K562 (cell line): ENCODE measurements at regions not wholly inside any gene's neighbourhood (a gene's known extent, or its start where the extent isn't known, plus 50 kb on each side); places are given as distances from the start of the nearest gene placed in this dataset.

Experiments
- AFF1 ChIP-seq, 2 experiments: fragments of 450-650 bp; IDR thresholded peaks; 2 replicates each; pipeline ENCODE4 v1.6.1; 2018; ENCODE audit warnings: mild to moderate bottlenecking in 2 of 2, low read depth in 1 of 2; ENCODE audit not compliant: partially characterized antibody in 2 of 2
- ARID1B ChIP-seq: fragments of 450-650 bp; IDR thresholded peaks from 2 replicates; pipeline ENCODE4 v1.6.1; 2016; ENCODE audit warnings: antibody characterized with exemption, mild to moderate bottlenecking, inconsistent platforms
- C11orf30 ChIP-seq: fragments of 450-650 bp; IDR thresholded peaks from 2 replicates; pipeline ENCODE4 v1.6.1; 2016; ENCODE audit warnings: low read depth, mild to moderate bottlenecking
- CCAR2 ChIP-seq: fragments of 200-400 bp; formaldehyde crosslinking; IDR thresholded peaks from 2 replicates; pipeline ENCODE4 v1.6.1; 2017; ENCODE audit warnings: mild to moderate bottlenecking, low read depth, low read length
- DDX20 ChIP-seq: fragments of 450-650 bp; IDR thresholded peaks from 2 replicates; pipeline ENCODE4 v1.6.1; 2016; ENCODE audit warnings: missing genetic modification characterization, low read depth, mild to moderate bottlenecking, missing compliant biosample characterization, moderate library complexity
- ETV5 ChIP-seq: sonication (generic); formaldehyde crosslinking; IDR thresholded peaks from 2 replicates; pipeline ENCODE4 v1.4.0; 2020; ENCODE audit warnings: low read depth, mild to moderate bottlenecking, missing genetic modification reagents
- FOSL1 ChIP-seq: fragments of 200-800 bp; sonication (Bioruptor generic); conservative IDR thresholded peaks from 2 replicates; pipeline ENCODE4 v1.6.1; 2016; ENCODE audit warnings: missing genetic modification characterization, missing compliant biosample characterization
- HIVEP1 ChIP-seq: fragments of 250-450 bp; sonication (Bioruptor Pico); IDR thresholded peaks from 2 replicates; pipeline ENCODE4 v1.4.0; 2020; ENCODE audit warnings: mild to moderate bottlenecking
- MEIS2 ChIP-seq: fragments of 450-650 bp; IDR thresholded peaks from 2 replicates; pipeline ENCODE4 v1.6.1; 2014; ENCODE audit warnings: mild to moderate bottlenecking; ENCODE audit not compliant: partially characterized antibody
- NELFE ChIP-seq: IDR thresholded peaks from 2 replicates; pipeline ENCODE4 v1.6.1; 2011; ENCODE audit warnings: mild to moderate bottlenecking; ENCODE audit not compliant: insufficient read depth, insufficient read length
- NR2C1 ChIP-seq, 2 experiments: fragments of 450-650 bp; IDR thresholded peaks; 2 replicates each; pipeline ENCODE4 v1.6.1; 2017; ENCODE audit warnings: mild to moderate bottlenecking in 2 of 2, antibody characterized with exemption in 1 of 2, inconsistent platforms in 1 of 2, missing compliant biosample characterization in 1 of 2, missing genetic modification characterization in 1 of 2
- NR2F6 ChIP-seq: fragments of 450-650 bp; formaldehyde crosslinking; IDR thresholded peaks from 2 replicates; pipeline ENCODE4 v1.4.0; 2020; ENCODE audit warnings: mild to moderate bottlenecking
- RBM14 ChIP-seq: fragments of 200-400 bp; formaldehyde crosslinking; IDR thresholded peaks from 2 replicates; pipeline ENCODE4 v1.6.1; 2018; ENCODE audit warnings: low read depth, mild to moderate bottlenecking, low read length, moderate library complexity, borderline replicate concordance; ENCODE audit not compliant: insufficient read depth
- RERE ChIP-seq: sonication (generic); formaldehyde crosslinking; IDR thresholded peaks from 2 replicates; pipeline ENCODE4 v1.8.0; 2023; ENCODE audit warnings: missing genetic modification reagents, mild to moderate bottlenecking, borderline replicate concordance
- RNF2 ChIP-seq: sonication (generic); IDR thresholded peaks from 2 replicates; pipeline ENCODE4 v1.6.1; 2016
- TRIM24 ChIP-seq, 2 experiments: fragments of 450-650 bp; IDR thresholded peaks; 2 replicates each; pipeline ENCODE4 v1.6.1; 2016
- ZNF212 ChIP-seq: fragments of 450-650 bp; formaldehyde crosslinking; IDR thresholded peaks from 2 replicates; pipeline ENCODE4 v1.4.0; 2020; ENCODE audit warnings: mild to moderate bottlenecking
- ZNF696 ChIP-seq: fragments of 250-450 bp; sonication (Bioruptor Pico); conservative IDR thresholded peaks from 2 replicates; pipeline ENCODE4 v1.4.0; 2020; ENCODE audit warnings: mild to moderate bottlenecking, moderate library complexity
- ZSCAN29 ChIP-seq: fragments of 450-650 bp; IDR thresholded peaks from 2 replicates; pipeline ENCODE4 v1.6.1; 2017

- TF ChIP-seq AFF1 (IDR thresholded peaks at IDR 0.05; ENCODE audit: low read depth in 1 of 2, partially characterized antibody in 2 of 2) = no peak
- TF ChIP-seq MEIS2 = peak; percentile 55
- TF ChIP-seq NR2C1 (IDR thresholded peaks at IDR 0.05) = peak; percentile 74
- peak; percentile 87 for TF ChIP-seq NR2C1 (tag; IDR thresholded peaks at IDR 0.05)
- TF ChIP-seq HIVEP1 (CRISPR knock-in tag) = peak; percentile 61; the same call in 1 of the 2 replicates
- TF ChIP-seq ZNF696 (CRISPR knock-in tag) = no peak
- no peak for TF ChIP-seq RBM14
- TF ChIP-seq ZNF212 = no peak
- TF ChIP-seq TRIM24 (IDR thresholded peaks at IDR 0.05) = no peak
- TF ChIP-seq ETV5 (CRISPR knock-in tag) = peak; percentile 83
- peak; percentile 95 for TF ChIP-seq RNF2
- no peak for TF ChIP-seq NELFE
- TF ChIP-seq RERE (CRISPR knock-in tag) = no peak
- no peak for TF ChIP-seq DDX20 (tag)
- TF ChIP-seq NR2F6 (CRISPR knock-in tag) = no peak
- peak; percentile 18; the same call in 1 of the 2 replicates for TF ChIP-seq C11orf30
- TF ChIP-seq CCAR2 = peak; percentile 16; the same call in 1 of the 2 replicates
- TF ChIP-seq ZSCAN29 = peak; percentile 63; the same call in 1 of the 2 replicates
- peak; percentile 50; the same call in 1 of the 2 replicates for TF ChIP-seq ARID1B
- TF ChIP-seq FOSL1 (tag) = 0 out of 2 replicates have a peak, but pooled peaks have one; percentile 26
Measured at GRCh38 chr5:81851481-81852178, 100.7 kb upstream of the SSBP2 start (continued).
